Activated CD8-positive, alpha-beta T cell treated with anti-CD3 and anti-CD28 coated beads, Interleukin-2, amount 10 ng/mL, durations not matched to agents 7 days and 5 days (primary cell): ENCODE measurements at regions not wholly inside any gene's neighbourhood (a gene's known extent, or its start where the extent isn't known, plus 50 kb on each side); places are given as distances from the start of the nearest gene placed in this dataset.

Experiments
- ATAC-seq: fragments of 150-1000 bp; cut with Tn5 transposase; one replicate; pipeline ENCODE4 v1.10.0; 2021; ENCODE audit warnings: moderate library complexity
- CTCF ChIA-PET: fragments of 350-600 bp; sonication (Branson Sonifier 250); formaldehyde crosslinking; loops from one replicate; lab custom pipeline; 2021; ENCODE audit warnings: antibody characterized with exemption; lab: Charles Lee
- POLR2A ChIA-PET: fragments of 350-600 bp; sonication (Branson Sonifier 250); formaldehyde crosslinking; loops from one replicate; lab custom pipeline; 2021; ENCODE audit warnings: antibody characterized with exemption; lab: Charles Lee
- DNase-seq: peaks from one replicate; pipeline ENCODE4 v3.0.0-alpha.2; 2020
- H3K27ac Mint-ChIP-seq: one replicate; pipeline ENCODE4 v1.8.0; 2021; ENCODE audit warnings: mild to moderate bottlenecking, mixed read lengths
- H3K27me3 Mint-ChIP-seq: one replicate; pipeline ENCODE4 v1.8.0; 2021; ENCODE audit warnings: low read depth, mixed read lengths
- H3K36me3 Mint-ChIP-seq: one replicate; pipeline ENCODE4 v1.8.0; 2021; ENCODE audit warnings: low read depth, mixed read lengths
- H3K4me1 Mint-ChIP-seq: one replicate; pipeline ENCODE4 v1.8.0; 2021; ENCODE audit warnings: low read depth, mixed read lengths
- H3K4me3 Mint-ChIP-seq: one replicate; pipeline ENCODE4 v1.8.0; 2021; ENCODE audit warnings: mild to moderate bottlenecking, mixed read lengths
- H3K9me3 Mint-ChIP-seq: one replicate; pipeline ENCODE4 v1.8.0; 2022; ENCODE audit warnings: mixed read lengths; ENCODE audit not compliant: insufficient read depth

DNA sequence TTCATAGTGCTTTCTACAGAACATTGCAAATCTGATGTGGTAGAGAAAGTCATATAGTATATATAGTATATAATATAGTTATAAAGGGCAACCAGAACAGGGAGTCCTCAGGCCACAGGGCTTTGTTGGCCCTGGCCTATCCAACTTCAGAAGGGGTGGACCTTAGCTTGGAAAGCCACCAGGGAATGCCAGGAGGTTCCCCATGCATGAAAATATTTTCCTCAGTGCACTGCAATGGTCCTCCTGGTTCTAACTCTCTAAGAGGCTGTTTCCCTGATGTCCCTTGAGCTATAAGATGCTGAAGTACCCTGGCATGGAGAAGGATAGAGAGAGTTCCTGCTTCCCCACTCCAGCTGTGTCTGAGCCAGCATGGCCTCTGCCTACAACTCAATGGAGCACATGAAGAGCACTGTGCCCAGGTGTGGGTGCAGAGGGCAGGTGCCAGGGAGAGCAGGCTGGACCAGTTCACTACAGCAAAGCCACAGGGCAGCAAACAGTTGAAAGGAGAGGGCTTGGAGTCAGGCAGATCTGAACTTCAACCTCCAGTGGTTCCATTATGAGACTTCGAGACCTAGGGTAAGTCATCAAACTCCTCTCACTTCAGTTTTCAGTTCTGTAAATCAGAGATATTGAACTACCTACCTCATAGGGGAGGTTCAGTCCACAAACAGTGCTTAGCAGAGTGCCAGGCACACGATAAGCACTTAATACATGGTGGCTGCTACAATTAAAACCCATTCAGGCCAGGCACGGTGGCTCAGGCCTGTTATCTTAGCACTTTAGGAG is 183.1 kb downstream of the SALL1 start:
- ChIA-PET POLR2A (no interaction called here), CTCF (no interaction called here)
- Mint-ChIP-seq H3K4me1 (no peaks in the 10 kb centered on the region), H3K27me3 (peaks cover 4% of the 10 kb centered on the region), H3K4me3 (no peak overlapping the region), H3K27ac (no peak overlapping the region), H3K36me3 (no peaks in the 10 kb centered on the region), H3K9me3 (no peaks in the 10 kb centered on the region)
- DNase-seq (no peak), ATAC-seq (no peak)

DNA sequence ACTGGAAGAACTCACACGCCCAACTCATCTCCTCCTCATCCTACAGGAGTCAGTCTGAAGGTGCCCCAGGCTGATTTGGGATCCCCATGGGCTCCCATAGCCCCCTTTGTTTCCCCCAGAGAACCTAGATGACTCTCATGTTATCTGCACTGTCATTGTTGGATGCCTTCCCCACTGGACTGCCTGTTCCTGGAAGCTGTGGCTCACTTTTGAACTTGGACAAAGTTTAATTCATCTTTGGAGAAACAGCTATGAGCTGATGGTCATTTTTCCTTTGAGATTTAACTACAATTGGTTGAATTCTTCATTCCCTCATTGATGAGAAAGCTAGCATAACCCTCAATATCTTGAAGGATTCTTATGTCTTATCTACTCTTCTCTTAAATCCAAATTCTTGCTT is 186.6 kb downstream of the SALL1 start:
- Mint-ChIP-seq H3K9me3 (no peaks in the 10 kb centered on the region), H3K36me3 (no peaks in the 10 kb centered on the region), H3K27ac (no peak overlapping the region), H3K27me3 (peaks cover 2% of the 10 kb centered on the region), H3K4me3 (no peak overlapping the region), H3K4me1 (no peaks in the 10 kb centered on the region)
- CTCF ChIA-PET: interaction anchor here (0.8 kb wide), 1 partner anchor 158 kb away, joined by 3 read pairs; no protein-coding TSS in a partner anchor
- no peak for DNase-seq
- ATAC-seq: no peak
- POLR2A ChIA-PET: no interaction called here

DNA sequence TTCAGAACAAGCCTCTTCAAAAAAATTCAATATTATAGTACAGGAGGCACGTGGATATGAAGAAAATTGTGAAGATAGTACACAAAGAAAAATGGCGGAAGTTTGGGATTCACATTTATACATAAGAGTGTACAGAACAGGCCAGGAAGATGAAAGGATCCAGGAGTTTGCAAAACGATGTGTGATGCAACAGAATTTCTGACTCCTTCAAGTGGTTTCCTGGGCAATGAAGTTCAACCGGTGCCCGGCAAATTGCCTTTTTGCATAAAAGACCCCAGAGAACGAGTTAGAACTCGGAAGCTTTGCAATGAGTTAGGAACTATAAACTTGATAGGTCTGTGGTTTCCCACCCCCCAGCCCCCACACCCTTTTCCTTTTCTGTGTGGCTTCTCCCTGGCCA is 189.1 kb downstream of the SALL1 start:
- POLR2A ChIA-PET: no interaction called here

DNA sequence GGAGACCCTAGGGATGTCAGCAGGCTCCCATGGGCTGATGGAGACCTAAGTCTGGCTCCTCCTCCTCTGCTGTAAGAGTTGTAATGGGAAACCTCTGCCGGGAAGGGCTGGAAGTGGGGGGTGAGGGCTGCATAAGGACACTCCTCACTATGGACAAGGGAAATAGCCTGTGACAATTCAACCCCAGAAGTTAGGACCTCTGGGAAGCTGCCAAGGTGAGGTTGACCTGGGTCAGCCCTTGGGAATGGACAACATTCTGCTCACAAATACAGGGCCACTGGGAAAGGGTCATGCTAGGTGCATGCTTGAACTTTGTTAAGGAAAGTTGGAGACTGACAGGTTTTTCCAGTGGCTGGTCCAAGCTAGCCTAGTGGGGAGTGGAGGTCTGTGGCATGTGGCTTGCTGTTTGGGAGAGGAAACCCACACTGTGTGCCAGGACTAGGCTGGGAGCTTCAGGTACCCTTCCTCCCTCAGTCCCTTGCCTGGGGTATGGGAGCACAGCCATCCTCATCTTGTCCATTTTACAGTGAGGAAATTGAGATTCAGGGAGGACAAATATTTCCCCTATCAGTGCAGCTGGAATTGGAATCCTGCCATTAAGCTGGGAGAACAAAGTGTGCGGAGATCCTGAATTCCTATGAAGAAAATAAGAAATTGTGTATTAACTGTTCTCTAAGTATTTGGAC is 190.4 kb downstream of the SALL1 start:
- DNase-seq (no peak), ATAC-seq (no peak)
- ChIA-PET POLR2A (no interaction called here), CTCF (no interaction called here)
- Mint-ChIP-seq H3K27me3 (peaks cover 2% of the 10 kb centered on the region), H3K27ac (no peak overlapping the region), H3K36me3 (no peaks in the 10 kb centered on the region), H3K4me1 (no peaks in the 10 kb centered on the region), H3K4me3 (no peak overlapping the region), H3K9me3 (no peaks in the 10 kb centered on the region)

More for the DNA sequence above, 189.1 kb downstream of the SALL1 start:
- H3K36me3 Mint-ChIP-seq: no peaks in the 10 kb centered on the region
- H3K4me1 Mint-ChIP-seq: no peaks in the 10 kb centered on the region
- H3K9me3 Mint-ChIP-seq: no peaks in the 10 kb centered on the region
- no peak overlapping the region for H3K4me3 Mint-ChIP-seq
- CTCF ChIA-PET: no interaction called here
- no peak overlapping the region for H3K27ac Mint-ChIP-seq
- peaks cover 2% of the 10 kb centered on the region for H3K27me3 Mint-ChIP-seq
- no peak for ATAC-seq
- no peak for DNase-seq

DNA sequence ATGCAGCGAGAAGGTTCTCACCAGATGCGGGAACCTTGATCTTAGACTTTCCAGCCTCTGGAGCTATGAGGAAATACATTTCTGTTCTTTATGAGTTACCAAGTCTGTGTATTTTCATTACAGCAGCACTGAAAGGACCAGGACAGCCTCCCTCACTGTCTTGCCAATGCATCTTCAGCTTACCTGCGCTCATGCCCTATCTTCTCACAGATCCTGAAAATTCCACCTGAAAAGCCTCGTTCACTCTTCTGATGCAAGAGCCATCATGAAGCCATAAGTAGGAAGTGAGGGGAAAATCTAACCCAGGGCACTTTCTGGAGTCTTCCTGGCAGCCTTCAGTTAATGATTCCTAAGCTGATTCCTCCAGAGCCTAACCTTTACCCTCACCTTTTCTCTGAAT is 194.0 kb downstream of the SALL1 start:
- POLR2A ChIA-PET: interaction anchor here (0.6 kb wide), 1 partner anchor 556 kb away, joined by 5 read pairs; no protein-coding TSS in a partner anchor
- CTCF ChIA-PET: no interaction called here
- no peak for DNase-seq
- Mint-ChIP-seq H3K27me3 (peaks cover 2% of the 10 kb centered on the region), H3K27ac (no peak overlapping the region), H3K9me3 (no peaks in the 10 kb centered on the region), H3K4me1 (no peaks in the 10 kb centered on the region), H3K4me3 (no peak overlapping the region), H3K36me3 (no peaks in the 10 kb centered on the region)
- ATAC-seq: no peak

DNA sequence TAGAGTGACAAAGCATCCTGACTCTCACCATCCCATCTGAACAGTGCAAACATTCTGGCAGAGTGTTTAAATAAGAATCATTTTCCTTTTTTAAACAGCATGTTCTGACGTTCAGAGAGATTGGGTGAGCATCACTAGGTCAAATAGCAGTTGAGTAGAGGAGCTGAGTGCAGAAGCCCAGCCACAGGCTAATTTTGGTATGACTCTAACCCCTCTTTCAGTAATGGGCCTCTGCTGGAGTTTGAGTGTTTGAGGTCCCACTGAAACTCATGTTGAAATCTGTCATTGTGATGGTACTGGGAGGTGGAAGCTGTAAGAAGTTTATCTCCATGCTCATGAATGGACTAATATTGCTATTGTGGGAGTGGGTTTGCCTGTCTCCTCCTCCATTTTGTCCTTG is 194.4 kb downstream of the SALL1 start:
- Mint-ChIP-seq H3K27ac (no peak overlapping the region), H3K4me3 (no peak overlapping the region), H3K9me3 (no peaks in the 10 kb centered on the region), H3K4me1 (no peaks in the 10 kb centered on the region), H3K36me3 (no peaks in the 10 kb centered on the region), H3K27me3 (peaks cover 2% of the 10 kb centered on the region)
- ChIA-PET CTCF (no interaction called here), POLR2A (no interaction called here)
- DNase-seq (no peak), ATAC-seq (no peak)

DNA sequence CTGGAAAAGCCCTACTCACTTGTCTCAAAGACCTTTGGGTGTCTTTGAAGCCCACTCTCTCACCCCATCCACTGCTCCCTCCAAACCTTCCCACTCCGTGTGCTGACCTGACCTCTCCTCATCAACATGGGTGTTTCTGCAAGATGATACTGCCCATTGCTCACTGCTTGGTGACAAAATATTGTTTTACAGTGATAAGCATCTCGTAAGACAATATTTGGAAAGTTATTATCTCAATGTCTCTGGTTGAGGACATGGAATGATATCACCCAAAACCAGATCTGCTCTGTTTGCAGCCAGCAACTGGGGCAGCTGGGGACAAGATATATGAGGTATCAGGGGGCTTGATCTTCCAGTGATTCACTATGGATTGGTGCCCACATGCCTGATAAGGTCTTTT is 195.8 kb downstream of the SALL1 start:
- H3K27me3 Mint-ChIP-seq: no peaks in the 10 kb centered on the region
- no peak overlapping the region for H3K27ac Mint-ChIP-seq
- ATAC-seq (no peak), DNase-seq (no peak)
- CTCF ChIA-PET: no interaction called here
- no peaks in the 10 kb centered on the region for H3K9me3 Mint-ChIP-seq
- no peaks in the 10 kb centered on the region for H3K36me3 Mint-ChIP-seq
- no peak overlapping the region for H3K4me3 Mint-ChIP-seq
- POLR2A ChIA-PET: no interaction called here
- H3K4me1 Mint-ChIP-seq: no peaks in the 10 kb centered on the region

DNA sequence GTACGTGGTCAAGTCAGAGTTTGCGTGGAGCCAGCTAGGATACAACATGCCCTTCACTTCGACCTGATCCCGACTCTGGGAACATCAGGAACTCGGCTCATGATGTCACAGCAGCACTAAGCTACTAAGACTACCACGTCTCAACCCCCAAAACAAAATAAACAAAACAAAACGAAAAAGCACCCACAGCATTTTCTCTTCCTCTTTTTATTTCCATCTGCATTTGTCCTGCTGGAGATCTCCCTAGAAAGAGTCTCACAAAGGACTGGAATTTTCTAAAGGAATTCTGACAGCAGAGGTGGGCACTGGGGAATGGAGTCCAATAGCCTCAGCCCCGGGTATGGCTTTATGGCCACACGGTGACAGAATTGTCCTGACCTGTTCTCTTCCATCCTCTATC is 196.6 kb downstream of the SALL1 start:
- no peaks in the 10 kb centered on the region for H3K27me3 Mint-ChIP-seq
- DNase-seq: no peak
- no peak overlapping the region for H3K27ac Mint-ChIP-seq
- ChIA-PET CTCF (no interaction called here), POLR2A (no interaction called here)
- ATAC-seq: no peak
- H3K36me3 Mint-ChIP-seq: no peaks in the 10 kb centered on the region
- no peaks in the 10 kb centered on the region for H3K4me1 Mint-ChIP-seq
- H3K4me3 Mint-ChIP-seq: no peak overlapping the region
- no peaks in the 10 kb centered on the region for H3K9me3 Mint-ChIP-seq

DNA sequence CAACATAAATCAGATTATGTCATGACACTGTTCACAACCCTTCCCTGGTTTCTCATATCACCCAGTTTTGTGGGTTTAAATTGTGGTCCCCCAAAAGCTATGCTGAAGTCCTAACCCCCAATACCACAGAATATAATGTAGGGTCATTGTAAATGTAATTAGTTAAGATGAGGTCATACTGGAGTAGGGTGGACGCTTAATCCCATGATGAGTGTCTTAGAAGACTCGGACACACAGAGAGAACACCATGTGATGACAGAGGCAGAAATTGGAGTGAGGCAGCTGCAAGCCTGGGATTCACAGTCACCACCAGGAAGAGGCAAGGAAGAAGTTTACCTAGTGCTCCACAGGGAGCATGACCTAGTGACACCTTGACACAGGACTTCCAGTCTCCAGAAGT is 197.8 kb downstream of the SALL1 start:
- ChIA-PET CTCF (no interaction called here), POLR2A (no interaction called here)
- DNase-seq (no peak), ATAC-seq (no peak)
- no peaks in the 10 kb centered on the region for H3K27me3 Mint-ChIP-seq
- H3K36me3 Mint-ChIP-seq: no peaks in the 10 kb centered on the region
- no peaks in the 10 kb centered on the region for H3K9me3 Mint-ChIP-seq
- H3K4me3 Mint-ChIP-seq: no peak overlapping the region
- H3K27ac Mint-ChIP-seq: no peak overlapping the region
- no peaks in the 10 kb centered on the region for H3K4me1 Mint-ChIP-seq

DNA sequence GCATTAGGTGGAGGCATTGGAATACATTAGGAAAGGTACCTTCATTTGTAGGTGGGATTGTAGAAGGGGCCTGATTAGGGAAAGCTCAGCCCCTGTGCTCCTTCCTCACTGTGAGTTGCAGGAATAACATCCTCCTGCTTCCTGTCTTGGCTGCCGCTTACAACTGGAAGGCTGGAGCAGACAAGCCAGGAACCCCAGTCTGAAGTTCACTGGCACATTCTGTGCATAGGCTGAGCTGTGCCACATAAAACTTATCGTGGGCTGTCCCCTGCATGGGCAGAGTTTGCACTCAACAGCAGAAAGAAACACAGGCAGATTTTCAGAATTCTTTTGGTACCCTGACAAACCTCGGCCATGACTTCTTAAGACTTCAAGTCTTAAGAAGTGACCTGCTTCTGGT is 200.1 kb downstream of the SALL1 start:
- DNase-seq (no peak), ATAC-seq (no peak)
- no peaks in the 10 kb centered on the region for H3K9me3 Mint-ChIP-seq
- H3K27me3 Mint-ChIP-seq: no peaks in the 10 kb centered on the region
- H3K27ac Mint-ChIP-seq: no peak overlapping the region
- no peaks in the 10 kb centered on the region for H3K4me1 Mint-ChIP-seq
- H3K4me3 Mint-ChIP-seq: no peak overlapping the region
- CTCF ChIA-PET: no interaction called here
- POLR2A ChIA-PET: no interaction called here
- H3K36me3 Mint-ChIP-seq: no peaks in the 10 kb centered on the region

DNA sequence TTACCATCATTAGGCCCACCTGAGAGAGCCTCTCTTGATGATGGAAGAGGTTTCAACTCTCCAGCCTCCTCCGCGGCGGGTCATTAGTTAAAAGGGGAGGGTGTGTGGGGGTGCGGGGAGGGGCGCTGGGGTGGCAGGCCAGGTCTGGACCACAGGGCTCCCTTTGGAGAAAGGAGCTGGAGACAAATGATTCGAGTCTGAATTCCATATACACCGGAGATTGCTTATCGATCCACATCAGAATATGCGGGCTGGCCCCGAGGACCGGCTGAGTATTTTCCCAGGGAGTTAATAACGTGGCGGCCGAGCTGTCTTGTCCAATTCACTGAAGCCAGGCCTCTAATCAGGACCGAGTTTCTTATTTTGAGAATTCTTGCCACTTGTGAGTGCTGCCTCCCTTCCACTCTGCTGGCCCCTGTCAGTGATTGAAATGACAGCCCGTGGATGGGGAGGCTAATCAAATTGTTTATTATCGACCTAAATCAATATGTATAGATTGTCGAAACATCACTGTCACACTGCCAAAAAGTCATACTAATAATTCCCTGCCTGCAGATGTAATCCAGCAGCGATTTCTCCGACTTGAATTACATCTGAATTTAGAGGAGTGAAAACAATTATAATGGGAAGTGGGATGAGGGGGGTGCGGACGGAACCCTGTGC is 202.7 kb downstream of the SALL1 start:
- H3K36me3 Mint-ChIP-seq: no peaks in the 10 kb centered on the region
- DNase-seq: no peak
- no peaks in the 10 kb centered on the region for H3K27me3 Mint-ChIP-seq
- POLR2A ChIA-PET: no interaction called here
- no peaks in the 10 kb centered on the region for H3K4me1 Mint-ChIP-seq
- no peak for ATAC-seq
- no peak overlapping the region for H3K27ac Mint-ChIP-seq
- CTCF ChIA-PET: no interaction called here
- no peak overlapping the region for H3K4me3 Mint-ChIP-seq
- no peaks in the 10 kb centered on the region for H3K9me3 Mint-ChIP-seq

DNA sequence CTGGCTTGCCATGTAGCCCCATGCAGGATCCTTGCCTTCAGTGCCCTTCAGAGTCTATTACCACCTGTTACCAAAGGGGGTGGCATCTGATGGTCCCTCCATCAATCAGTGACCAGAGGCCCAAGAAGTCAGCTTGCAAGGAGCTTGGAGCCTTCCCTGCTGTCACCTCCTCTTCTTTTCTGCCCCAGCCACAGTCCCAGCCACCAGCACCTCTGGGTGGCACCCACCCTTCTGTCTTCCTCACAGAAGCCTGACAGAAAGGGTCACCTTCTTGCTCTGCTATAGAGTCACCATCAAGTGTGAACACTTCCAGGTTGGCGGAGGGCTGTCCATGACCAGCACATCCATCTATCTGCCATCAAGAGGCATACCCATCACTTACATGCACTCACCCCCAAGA is 203.2 kb downstream of the SALL1 start:
- Mint-ChIP-seq H3K36me3 (no peaks in the 10 kb centered on the region), H3K4me3 (no peak overlapping the region), H3K4me1 (no peaks in the 10 kb centered on the region), H3K9me3 (no peaks in the 10 kb centered on the region), H3K27me3 (no peaks in the 10 kb centered on the region), H3K27ac (no peak overlapping the region)
- ChIA-PET POLR2A (no interaction called here), CTCF (no interaction called here)
- DNase-seq (no peak), ATAC-seq (no peak)
